PC-9 (cell line): ENCODE measurements at regions not wholly inside any gene's neighbourhood (a gene's known extent, or its start where the extent isn't known, plus 50 kb on each side); places are given as distances from the start of the nearest gene placed in this dataset.

ENCODE experiments used
- EZH2 ChIP-seq: fragments of 200-600 bp; sonication (generic); IDR thresholded peaks from 2 replicates; pipeline ENCODE4 v1.8.0; 2017; ENCODE audit warnings: antibody characterized with exemption, low read depth
- TF ChIP-seq, protein P1 (sequence below): fragments of 200-600 bp; sonication (generic); conservative IDR thresholded peaks from 2 replicates; pipeline ENCODE4 v1.6.1; 2017; ENCODE audit warnings: mixed run types, antibody characterized with exemption, mild to moderate bottlenecking, moderate library complexity

DNA sequence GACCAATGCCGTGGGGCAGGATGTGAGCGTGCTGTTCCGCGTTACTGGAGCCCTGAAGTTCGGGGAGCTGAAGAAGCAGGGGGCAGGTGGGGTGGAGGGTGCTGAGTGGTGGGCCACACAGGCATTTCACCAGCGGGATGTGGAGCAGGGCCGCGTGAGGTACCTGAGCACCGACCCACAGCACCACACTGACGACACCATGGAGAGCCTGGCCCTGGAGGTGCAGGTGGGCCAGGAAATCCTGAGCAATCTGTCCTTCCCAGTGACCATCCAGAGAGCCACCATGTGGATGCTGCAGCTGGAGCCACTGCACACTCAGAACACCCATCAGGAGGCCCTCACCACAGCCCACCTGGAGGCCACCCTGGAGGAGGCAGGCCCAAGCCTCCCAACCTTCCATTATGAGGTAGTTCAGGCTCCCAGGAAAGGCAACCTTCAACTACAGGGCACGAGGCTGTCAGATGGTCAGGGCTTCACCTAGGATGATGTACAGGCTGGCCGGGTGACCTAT lies 179.6 kb downstream of the TBC1D2B start:
- TF ChIP-seq, protein P1, sequence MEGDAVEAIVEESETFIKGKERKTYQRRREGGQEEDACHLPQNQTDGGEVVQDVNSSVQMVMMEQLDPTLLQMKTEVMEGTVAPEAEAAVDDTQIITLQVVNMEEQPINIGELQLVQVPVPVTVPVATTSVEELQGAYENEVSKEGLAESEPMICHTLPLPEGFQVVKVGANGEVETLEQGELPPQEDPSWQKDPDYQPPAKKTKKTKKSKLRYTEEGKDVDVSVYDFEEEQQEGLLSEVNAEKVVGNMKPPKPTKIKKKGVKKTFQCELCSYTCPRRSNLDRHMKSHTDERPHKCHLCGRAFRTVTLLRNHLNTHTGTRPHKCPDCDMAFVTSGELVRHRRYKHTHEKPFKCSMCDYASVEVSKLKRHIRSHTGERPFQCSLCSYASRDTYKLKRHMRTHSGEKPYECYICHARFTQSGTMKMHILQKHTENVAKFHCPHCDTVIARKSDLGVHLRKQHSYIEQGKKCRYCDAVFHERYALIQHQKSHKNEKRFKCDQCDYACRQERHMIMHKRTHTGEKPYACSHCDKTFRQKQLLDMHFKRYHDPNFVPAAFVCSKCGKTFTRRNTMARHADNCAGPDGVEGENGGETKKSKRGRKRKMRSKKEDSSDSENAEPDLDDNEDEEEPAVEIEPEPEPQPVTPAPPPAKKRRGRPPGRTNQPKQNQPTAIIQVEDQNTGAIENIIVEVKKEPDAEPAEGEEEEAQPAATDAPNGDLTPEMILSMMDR: no peak
- no peak for TF ChIP-seq EZH2
